Muscle of arm (tissue), 1 donor: ENCODE measurements at regions not wholly inside any gene's neighbourhood (a gene's known extent, or its start where the extent isn't known, plus 50 kb on each side); places are given as distances from the start of the nearest gene placed in this dataset.
"Not testable (repeated sequence)": the region's sequence is repeated elsewhere in the genome, so short reads cannot be mapped to it uniquely, and the experiment has no call there.

Experiments used
- DNase-seq: peaks from one replicate; pipeline ENCODE4 v3.0.0-alpha.2; 2013

- DNase-seq = no peak
These were observed 83.3 kb downstream of the CPZ start for GRCh38 chr4:8675906-8676305.

- peak; percentile 21 for DNase-seq
These were observed 82.8 kb downstream of the CPZ start for GRCh38 chr4:8675383-8675782.

GRCh38 chr4:8674311-8674885 lies 81.8 kb downstream of the CPZ start:
- DNase-seq = no peak

- not testable (repeated sequence) for DNase-seq
These were observed 80.5 kb downstream of the CPZ start for GRCh38 chr4:8673106-8673505.

GRCh38 chr4:8672486-8672885 lies 79.9 kb downstream of the CPZ start:
- no peak for DNase-seq

- DNase-seq = no peak
These were observed 79.2 kb downstream of the CPZ start for GRCh38 chr4:8671712-8672290.
